SK-N-MC (cell line): ENCODE measurements at regions not wholly inside any gene's neighbourhood (a gene's known extent, or its start where the extent isn't known, plus 50 kb on each side); places are given as distances from the start of the nearest gene placed in this dataset.

Experiments
- EZH2 ChIP-seq: fragments of 200-600 bp; sonication (generic); IDR thresholded peaks from one replicate; pipeline ENCODE4 v1.6.1; 2017; ENCODE audit warnings: antibody characterized with exemption
- POLR2AphosphoS5 ChIP-seq: IDR thresholded peaks from 2 replicates; pipeline ENCODE4 v1.6.1; 2012; ENCODE audit warnings: mild to moderate bottlenecking, low read depth, low read length, borderline replicate concordance

- TF ChIP-seq EZH2 = no peak
- no peak for TF ChIP-seq POLR2AphosphoS5
Measured at GRCh38 chr5:82704381-82704780, 372.8 kb downstream of the TMEM167A start.
